Activated B cell treated with CpG ODN at 0.5 μM for 24 hours (primary cell): ENCODE measurements at regions not wholly inside any gene's neighbourhood (a gene's known extent, or its start where the extent isn't known, plus 50 kb on each side); places are given as distances from the start of the nearest gene placed in this dataset.
A peak's percentile ranks its signal among the peaks of the same experiment; 100 is the strongest.

Experiments used
- ATAC-seq: fragments of 200-7000 bp; cut with Tn5 transposase; one replicate; pipeline ENCODE4 v1.10.0; 2021; ENCODE audit warnings: low read depth, mild to moderate bottlenecking, moderate library complexity
- CTCF ChIA-PET: fragments of 350-600 bp; sonication (Branson Sonifier 250); formaldehyde crosslinking; loops from one replicate; lab custom pipeline; 2021; ENCODE audit warnings: antibody characterized with exemption; lab: Charles Lee
- POLR2A ChIA-PET: fragments of 350-600 bp; sonication (Branson Sonifier 250); formaldehyde crosslinking; loops from one replicate; lab custom pipeline; 2021; ENCODE audit warnings: antibody characterized with exemption; lab: Charles Lee
- DNase-seq: peaks from one replicate; pipeline ENCODE4 v3.0.0; 2022
- H3K27ac Mint-ChIP-seq: one replicate; pipeline ENCODE4 v1.8.0; 2020; ENCODE audit warnings: mixed read lengths
- H3K27me3 Mint-ChIP-seq: one replicate; pipeline ENCODE4 v1.8.0; 2021; ENCODE audit warnings: mixed read lengths
- H3K36me3 Mint-ChIP-seq: one replicate; pipeline ENCODE4 v1.8.0; 2021; ENCODE audit warnings: low read depth, mixed read lengths
- H3K4me1 Mint-ChIP-seq: one replicate; pipeline ENCODE4 v1.8.0; 2021; ENCODE audit warnings: mixed read lengths
- H3K4me3 Mint-ChIP-seq: one replicate; pipeline ENCODE4 v1.8.0; 2020; ENCODE audit warnings: mild to moderate bottlenecking, mixed read lengths
- H3K9me3 Mint-ChIP-seq: one replicate; pipeline ENCODE4 v1.8.0; 2020; ENCODE audit warnings: mixed read lengths
- intact Hi-C: fragments of 100-400 bp; cut with micrococcal nuclease; formaldehyde crosslinking; loops from one replicate; pipeline ENCODE4 v1.15.1; 2024
- TF ChIP-seq, protein P1 (sequence below): fragments of 200-600 bp; IDR thresholded peaks from one replicate; pipeline ENCODE4 v1.8.0; 2022; ENCODE audit warnings: antibody characterized with exemption, mild to moderate bottlenecking

DNA sequence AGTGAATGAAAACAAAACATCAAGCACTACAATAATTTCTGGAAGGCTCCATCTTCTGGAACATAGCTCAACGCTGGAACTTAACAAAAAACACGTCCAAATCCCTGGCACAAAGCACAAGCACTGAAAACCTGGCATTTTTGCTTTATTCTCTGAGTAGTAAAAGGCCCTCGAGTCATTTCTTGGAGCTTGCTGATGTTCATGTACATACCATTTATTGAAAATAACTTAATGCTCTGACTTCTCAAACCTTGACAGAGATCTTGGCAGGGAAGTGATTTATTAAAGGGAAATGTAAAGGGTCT is 76.5 kb upstream of the STK17B start:
- H3K27me3 Mint-ChIP-seq, result no peaks in the 10 kb centered on the region
- H3K4me1 Mint-ChIP-seq, result peaks cover 78% of the 10 kb centered on the region
- H3K36me3 Mint-ChIP-seq, result no peaks in the 10 kb centered on the region
- H3K4me3 Mint-ChIP-seq, result no peak overlapping the region
- peak overlapping the region; percentile 91 for H3K27ac Mint-ChIP-seq
- TF ChIP-seq, protein P1, sequence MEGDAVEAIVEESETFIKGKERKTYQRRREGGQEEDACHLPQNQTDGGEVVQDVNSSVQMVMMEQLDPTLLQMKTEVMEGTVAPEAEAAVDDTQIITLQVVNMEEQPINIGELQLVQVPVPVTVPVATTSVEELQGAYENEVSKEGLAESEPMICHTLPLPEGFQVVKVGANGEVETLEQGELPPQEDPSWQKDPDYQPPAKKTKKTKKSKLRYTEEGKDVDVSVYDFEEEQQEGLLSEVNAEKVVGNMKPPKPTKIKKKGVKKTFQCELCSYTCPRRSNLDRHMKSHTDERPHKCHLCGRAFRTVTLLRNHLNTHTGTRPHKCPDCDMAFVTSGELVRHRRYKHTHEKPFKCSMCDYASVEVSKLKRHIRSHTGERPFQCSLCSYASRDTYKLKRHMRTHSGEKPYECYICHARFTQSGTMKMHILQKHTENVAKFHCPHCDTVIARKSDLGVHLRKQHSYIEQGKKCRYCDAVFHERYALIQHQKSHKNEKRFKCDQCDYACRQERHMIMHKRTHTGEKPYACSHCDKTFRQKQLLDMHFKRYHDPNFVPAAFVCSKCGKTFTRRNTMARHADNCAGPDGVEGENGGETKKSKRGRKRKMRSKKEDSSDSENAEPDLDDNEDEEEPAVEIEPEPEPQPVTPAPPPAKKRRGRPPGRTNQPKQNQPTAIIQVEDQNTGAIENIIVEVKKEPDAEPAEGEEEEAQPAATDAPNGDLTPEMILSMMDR, result no peak
- ChIA-PET POLR2A (interaction anchor here (0.6 to 3.3 kb wide), 13 partner anchors 9 to 99 kb away, joined by 3 to 26 read pairs (median 6); partner anchors contain the start of gene STK17B), CTCF (interaction anchor here (0.7 to 7.1 kb wide), 7 partner anchors 12 to 169 kb away, joined by 3 to 27 read pairs (median 4); no protein-coding TSS in a partner anchor)
- DNase-seq, result no peak
- ATAC-seq, result no peak
- no peaks in the 10 kb centered on the region for H3K9me3 Mint-ChIP-seq
- intact Hi-C loops, result loop anchor here (1.0 to 10.0 kb wide), 3 partner anchors 21 to 957 kb away; no protein-coding TSS in a partner anchor

DNA sequence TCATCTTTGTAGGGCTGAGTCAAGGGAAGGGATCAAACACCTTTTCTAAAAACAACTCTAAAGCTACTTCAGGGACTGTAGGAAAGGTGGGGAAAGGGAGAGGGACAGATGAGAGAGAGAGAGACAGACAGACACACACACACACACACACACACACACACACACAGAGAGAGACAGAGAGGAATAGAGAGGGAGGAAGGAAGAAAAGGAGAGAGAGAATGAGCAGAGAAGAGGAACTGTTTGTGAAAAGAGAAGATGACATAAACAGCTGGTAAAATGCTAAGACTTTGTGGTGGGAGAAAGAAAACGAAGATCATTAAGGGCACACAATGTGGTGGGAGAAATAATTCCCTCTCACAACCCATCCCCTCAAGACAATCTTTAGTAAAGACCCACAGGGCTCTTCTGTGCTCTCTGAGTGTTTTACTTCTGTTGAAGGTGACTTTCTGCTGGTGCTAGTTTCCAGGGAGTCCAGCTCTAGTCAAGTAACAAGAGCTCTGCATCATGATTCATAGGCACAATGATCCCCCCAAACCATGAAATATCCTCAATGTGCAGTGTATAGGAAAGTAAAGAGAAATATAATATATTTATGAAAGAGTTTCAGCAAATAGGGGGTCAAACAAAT is 77.2 kb upstream of the STK17B start:
- Mint-ChIP-seq H3K36me3 (no peaks in the 10 kb centered on the region), H3K27me3 (no peaks in the 10 kb centered on the region), H3K4me3 (peak overlapping the region; percentile 2), H3K27ac (peak overlapping the region; percentile 91), H3K4me1 (peaks cover 82% of the 10 kb centered on the region), H3K9me3 (no peaks in the 10 kb centered on the region)
- no peak for DNase-seq
- POLR2A ChIA-PET, result interaction anchor here (0.6 to 3.3 kb wide), 15 partner anchors 9 to 99 kb away, joined by 3 to 26 read pairs (median 6); partner anchors contain the start of gene STK17B
- no peak for ATAC-seq
- TF ChIP-seq, protein P1, result no peak
- CTCF ChIA-PET, result interaction anchor here (0.7 to 7.1 kb wide), 8 partner anchors 11 to 172 kb away, joined by 3 to 27 read pairs (median 4); no protein-coding TSS in a partner anchor
- intact Hi-C loops, result loop anchor here (1.0 to 10.0 kb wide), 3 partner anchors 21 to 956 kb away; no protein-coding TSS in a partner anchor

DNA sequence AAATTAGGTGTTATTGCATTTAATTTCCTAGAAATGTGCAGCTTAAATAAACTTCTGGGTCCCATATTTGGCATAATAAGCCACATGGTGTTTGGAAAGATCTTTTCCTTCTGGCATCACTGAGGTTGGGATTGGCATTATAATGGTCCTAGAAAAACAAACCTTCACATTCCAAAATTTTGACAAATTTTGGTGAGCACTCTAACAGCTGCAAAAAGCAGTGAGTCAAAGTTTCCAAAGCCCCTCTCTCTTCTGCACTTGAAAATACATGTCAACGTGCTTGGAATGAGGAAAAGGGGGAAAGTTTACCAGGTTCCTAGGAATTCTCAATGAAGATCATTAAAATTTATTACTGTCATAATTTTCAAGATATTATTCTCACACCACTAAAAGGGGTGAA is 77.8 kb upstream of the STK17B start:
- ATAC-seq (no peak), DNase-seq (no peak)
- TF ChIP-seq, protein P1, result no peak
- H3K27ac Mint-ChIP-seq, result peak overlapping the region; percentile 91
- CTCF ChIA-PET, result interaction anchor here (0.8 to 7.1 kb wide), 5 partner anchors 11 to 172 kb away, joined by 3 to 27 read pairs (median 8); no protein-coding TSS in a partner anchor
- peaks cover 81% of the 10 kb centered on the region for H3K4me1 Mint-ChIP-seq
- H3K9me3 Mint-ChIP-seq, result no peaks in the 10 kb centered on the region
- H3K36me3 Mint-ChIP-seq, result no peaks in the 10 kb centered on the region
- H3K4me3 Mint-ChIP-seq, result no peak overlapping the region
- no peaks in the 10 kb centered on the region for H3K27me3 Mint-ChIP-seq
- intact Hi-C loops, result loop anchor here (10.0 kb wide), 2 partner anchors 886 to 956 kb away; no protein-coding TSS in a partner anchor
- POLR2A ChIA-PET, result interaction anchor here (0.6 to 3.3 kb wide), 12 partner anchors 10 to 100 kb away, joined by 3 to 26 read pairs (median 7); partner anchors contain the start of gene STK17B

DNA sequence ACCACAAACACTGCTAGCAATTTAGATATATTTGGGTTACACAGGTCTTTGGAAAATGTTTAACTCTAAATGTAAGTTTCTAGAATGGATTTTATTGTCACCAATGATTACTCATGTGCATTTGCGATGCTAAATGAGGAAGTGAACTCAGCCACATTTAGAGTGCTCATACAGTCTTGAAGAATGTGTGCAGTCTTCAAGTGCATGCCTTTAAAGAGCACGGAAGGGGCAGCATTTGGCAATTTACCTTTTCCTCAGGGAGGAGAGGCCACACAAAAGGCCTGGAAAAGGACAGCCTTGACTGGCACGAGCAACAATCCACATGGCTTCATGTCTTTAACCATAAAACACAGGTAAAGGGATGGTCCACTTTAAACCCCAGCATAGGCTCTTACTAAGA is 78.5 kb upstream of the STK17B start:
- TF ChIP-seq, protein P1, result no peak
- peaks cover 75% of the 10 kb centered on the region for H3K4me1 Mint-ChIP-seq
- H3K9me3 Mint-ChIP-seq, result no peaks in the 10 kb centered on the region
- peak; percentile 29 for DNase-seq
- ChIA-PET POLR2A (interaction anchor here (1.0 to 3.3 kb wide), 6 partner anchors 10 to 79 kb away, joined by 3 to 26 read pairs (median 14); partner anchors contain the start of gene STK17B), CTCF (interaction anchor here (0.7 to 7.1 kb wide), 3 partner anchors 10 to 27 kb away, joined by 3 to 27 read pairs (median 4); no protein-coding TSS in a partner anchor)
- H3K27ac Mint-ChIP-seq, result peak overlapping the region; percentile 91
- H3K27me3 Mint-ChIP-seq, result no peaks in the 10 kb centered on the region
- H3K36me3 Mint-ChIP-seq, result no peaks in the 10 kb centered on the region
- H3K4me3 Mint-ChIP-seq, result peak overlapping the region; percentile 47
- ATAC-seq, result peak; percentile 90
- intact Hi-C loops, result loop anchor here (1.0 to 10.0 kb wide), 4 partner anchors 10 to 955 kb away; no protein-coding TSS in a partner anchor

DNA sequence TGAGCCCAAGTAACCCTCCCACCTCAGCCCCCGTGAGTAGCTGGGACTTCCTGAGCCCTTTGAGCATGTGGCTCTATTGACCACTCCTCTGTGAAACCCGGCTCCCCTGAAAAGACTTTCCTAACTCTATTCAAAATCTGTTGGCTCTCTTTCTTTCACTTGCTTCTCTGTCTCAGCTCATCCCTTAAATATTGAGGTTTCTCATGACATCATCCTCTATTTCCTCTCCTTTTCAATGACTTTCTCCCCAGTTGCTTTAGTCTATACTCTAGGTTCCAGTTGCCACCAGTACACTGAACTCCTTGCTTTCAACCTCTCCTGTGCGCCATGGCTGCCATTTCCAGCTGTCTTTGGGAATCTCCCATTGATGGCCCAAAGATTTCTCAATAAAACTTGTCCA is 79.8 kb upstream of the STK17B start:
- Mint-ChIP-seq H3K27ac (peak overlapping the region; percentile 50), H3K9me3 (no peaks in the 10 kb centered on the region), H3K4me1 (peaks cover 63% of the 10 kb centered on the region), H3K4me3 (no peak overlapping the region), H3K27me3 (no peaks in the 10 kb centered on the region), H3K36me3 (no peaks in the 10 kb centered on the region)
- DNase-seq, result no peak
- TF ChIP-seq, protein P1, result no peak
- ChIA-PET CTCF (interaction anchor here (1.2 kb wide), 1 partner anchor 9 kb away, joined by 4 read pairs; no protein-coding TSS in a partner anchor), POLR2A (interaction anchor here (1.4 to 1.9 kb wide), 2 partner anchors 10 to 80 kb away, joined by 6 to 8 read pairs; partner anchors contain the start of gene STK17B)
- intact Hi-C loops, result no loop called here
- no peak for ATAC-seq
